Trophoblast cell (in vitro differentiated cells and primary cell): ENCODE measurements at regions not wholly inside any gene's neighbourhood (a gene's known extent, or its start where the extent isn't known, plus 50 kb on each side); places are given as distances from the start of the nearest gene placed in this dataset.

Source experiments
- DNase-seq, 2 donors: peaks; one replicate each; pipeline ENCODE4 v3.0.0-alpha.2; 2016
- H2AFZ ChIP-seq: 2 replicates; pipeline ENCODE4 v1.6.1; 2013; ENCODE audit warnings: low read length, moderate library complexity, mild to moderate bottlenecking; ENCODE audit not compliant: insufficient read depth, poor library complexity
- H2AK5ac ChIP-seq: 2 replicates; pipeline ENCODE4 v1.6.1; 2013; ENCODE audit warnings: mild to moderate bottlenecking, low read length
- H2BK120ac ChIP-seq: 2 replicates; pipeline ENCODE4 v1.6.1; 2013; ENCODE audit warnings: low read length, mild to moderate bottlenecking, moderate library complexity; ENCODE audit not compliant: insufficient read depth, poor library complexity
- H2BK12ac ChIP-seq: 2 replicates; pipeline ENCODE4 v1.6.1; 2013; ENCODE audit warnings: mild to moderate bottlenecking, low read length, moderate library complexity
- H2BK5ac ChIP-seq: 2 replicates; pipeline ENCODE4 v1.6.1; 2013; ENCODE audit warnings: low read length, low read depth, moderate library complexity, mild to moderate bottlenecking; ENCODE audit not compliant: poor library complexity
- H3K14ac ChIP-seq: 2 replicates; pipeline ENCODE4 v1.6.1; 2013; ENCODE audit warnings: mild to moderate bottlenecking, low read length
- H3K18ac ChIP-seq: 2 replicates; pipeline ENCODE4 v1.6.1; 2013; ENCODE audit warnings: mild to moderate bottlenecking, low read length
- H3K23ac ChIP-seq: 2 replicates; pipeline ENCODE4 v1.6.1; 2013; ENCODE audit warnings: low read length
- H3K27ac ChIP-seq: 2 replicates; pipeline ENCODE4 v1.5.1; 2013; ENCODE audit warnings: low read depth, mild to moderate bottlenecking, inconsistent platforms, low read length, moderate library complexity
- H3K27me3 ChIP-seq: 2 replicates; pipeline ENCODE4 v1.6.1; 2013; ENCODE audit warnings: inconsistent platforms, mild to moderate bottlenecking, low read length, moderate library complexity; ENCODE audit not compliant: insufficient read depth
- H3K36me3 ChIP-seq, 2 experiments: 1 replicate in 1 of 2; 2 replicates in 1 of 2; pipeline ENCODE4 v1.6.1; 2013; ENCODE audit warnings: low read length in 2 of 2, mild to moderate bottlenecking in 2 of 2, moderate library complexity in 1 of 2; ENCODE audit not compliant: insufficient read depth in 2 of 2, control insufficient read depth in 1 of 2
- H3K4ac ChIP-seq: 2 replicates; pipeline ENCODE4 v1.6.1; 2013; ENCODE audit warnings: low read depth, mild to moderate bottlenecking, low read length, moderate library complexity
- H3K4me1 ChIP-seq, 2 experiments: 1 replicate in 1 of 2; 2 replicates in 1 of 2; pipeline ENCODE4 v1.6.1; 2013; ENCODE audit warnings: low read length in 2 of 2, mild to moderate bottlenecking in 2 of 2, moderate library complexity in 1 of 2; ENCODE audit not compliant: insufficient read depth in 2 of 2, control insufficient read depth in 1 of 2
- H3K4me2 ChIP-seq: 2 replicates; pipeline ENCODE4 v1.6.1; 2013; ENCODE audit warnings: inconsistent platforms, mild to moderate bottlenecking, low read length, moderate library complexity
- H3K4me3 ChIP-seq: 2 replicates; pipeline ENCODE4 v1.5.1; 2013; ENCODE audit warnings: mild to moderate bottlenecking, low read depth, low read length, inconsistent platforms
- H3K79me1 ChIP-seq: one replicate; pipeline ENCODE4 v1.6.1; 2013; ENCODE audit warnings: low read length
- H3K79me2 ChIP-seq: 2 replicates; pipeline ENCODE4 v1.6.1; 2013; ENCODE audit warnings: low read length, mild to moderate bottlenecking; ENCODE audit not compliant: control insufficient read depth, insufficient read depth, poor library complexity
- H3K9ac ChIP-seq: 2 replicates; pipeline ENCODE4 v1.6.1; 2013; ENCODE audit warnings: mild to moderate bottlenecking, low read length
- H3K9me3 ChIP-seq: 2 replicates; pipeline ENCODE4 v1.6.1; 2013; ENCODE audit warnings: low read depth, mild to moderate bottlenecking, control low read depth, inconsistent platforms, low read length; ENCODE audit not compliant: insufficient read depth
- H4K12ac ChIP-seq: 2 replicates; pipeline ENCODE4 v1.6.1; 2013; ENCODE audit warnings: low read depth, mild to moderate bottlenecking, low read length, moderate library complexity
- H4K8ac ChIP-seq: 2 replicates; pipeline ENCODE4 v1.6.1; 2013; ENCODE audit warnings: low read depth, mild to moderate bottlenecking, low read length, moderate library complexity
- H4K91ac ChIP-seq: one replicate; pipeline ENCODE4 v1.6.1; 2013; ENCODE audit warnings: low read depth, mild to moderate bottlenecking, low read length, moderate library complexity
- WGBS: extraction: QIAGEN DNeasy Blood & Tissue Kit; methylation state at CpG from one replicate; pipeline ENCODE4 v1.1.7; 2013; ENCODE audit warnings: missing lambda C conversion rate; ENCODE audit not compliant: insufficient read length, insufficient coverage; ENCODE audit errors: extremely low coverage; 5-methylcytosine and 5-hydroxymethylcytosine counted together

DNA sequence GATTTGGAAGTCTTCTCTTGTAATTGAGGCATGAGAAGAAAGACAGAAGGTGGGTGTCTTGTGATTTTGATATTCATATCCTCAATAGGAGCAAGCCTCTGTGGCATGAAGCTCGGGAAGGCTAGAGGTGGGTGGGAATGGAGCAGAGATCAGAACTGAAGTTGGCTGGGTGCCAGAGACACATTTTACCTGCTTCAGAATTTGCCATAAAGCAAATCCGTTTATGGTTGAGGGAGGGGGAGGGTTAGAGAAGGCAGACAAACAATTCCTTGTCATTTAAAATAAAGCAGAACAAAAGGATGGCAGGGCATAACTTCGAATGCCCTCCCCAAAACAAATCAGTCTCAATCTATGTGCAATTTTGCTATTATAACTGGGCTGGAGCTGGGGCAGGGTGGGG is 305.9 kb downstream of the KLF5 start:
- H3K14ac ChIP-seq, result no peak overlapping the region
- H3K27me3 ChIP-seq, result no peaks in the 10 kb centered on the region
- no peak overlapping the region for H2AFZ ChIP-seq
- no peaks in the 10 kb centered on the region for H3K36me3 ChIP-seq
- no peak overlapping the region for H3K18ac ChIP-seq
- no peak overlapping the region for H2BK12ac ChIP-seq
- no peak overlapping the region for H2BK120ac ChIP-seq
- H3K27ac ChIP-seq, result no peak overlapping the region
- no peaks in the 10 kb centered on the region for H3K79me1 ChIP-seq
- no peaks in the 10 kb centered on the region for H3K4me1 ChIP-seq
- no peak for DNase-seq
- no peak overlapping the region for H2BK5ac ChIP-seq
- no peak overlapping the region for H4K91ac ChIP-seq
- H3K9me3 ChIP-seq, result no peaks in the 10 kb centered on the region
- no peak overlapping the region for H3K4me3 ChIP-seq
- no peaks in the 10 kb centered on the region for H3K79me2 ChIP-seq
- no CpG with 5 or more reads among the region's 3 CpGs for WGBS
- H3K23ac ChIP-seq, result no peak overlapping the region
- no peak overlapping the region for H3K4me2 ChIP-seq
- H4K12ac ChIP-seq, result no peak overlapping the region
- no peak overlapping the region for H3K4ac ChIP-seq
- H2AK5ac ChIP-seq, result no peak overlapping the region
- H3K9ac ChIP-seq, result no peak overlapping the region
- H4K8ac ChIP-seq, result no peak overlapping the region

DNA sequence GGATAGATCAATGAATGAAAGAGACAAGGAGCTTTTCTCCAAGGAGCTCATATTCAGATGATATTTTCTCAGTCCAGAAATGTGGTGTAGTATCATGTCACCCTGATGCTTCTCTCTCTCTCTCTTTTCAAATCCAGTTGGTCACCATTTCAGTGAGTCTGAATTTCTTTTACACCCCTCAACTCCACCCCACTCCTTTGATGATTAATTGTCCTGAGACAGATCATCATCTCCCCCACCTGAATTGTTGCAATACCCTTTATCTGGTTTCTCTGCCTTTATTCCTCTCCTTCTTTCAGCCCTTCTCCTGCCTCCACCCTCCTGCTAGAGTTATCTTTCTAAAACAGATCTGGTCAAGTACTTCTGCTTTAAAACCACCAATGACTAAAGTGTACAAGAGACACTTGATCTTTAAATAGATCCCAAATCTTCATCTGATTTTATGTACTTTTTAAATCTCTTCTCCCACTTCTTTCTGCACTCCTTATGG is 299.8 kb downstream of the KLF5 start:
- H3K36me3 ChIP-seq, result no peaks in the 10 kb centered on the region
- H3K9ac ChIP-seq, result no peak overlapping the region
- no peak overlapping the region for H3K4ac ChIP-seq
- H3K79me1 ChIP-seq, result no peaks in the 10 kb centered on the region
- no peak overlapping the region for H2BK5ac ChIP-seq
- no peak overlapping the region for H3K18ac ChIP-seq
- no peak overlapping the region for H3K14ac ChIP-seq
- no peak overlapping the region for H3K4me2 ChIP-seq
- H3K4me1 ChIP-seq, result no peaks in the 10 kb centered on the region
- no peak overlapping the region for H4K12ac ChIP-seq
- H2BK12ac ChIP-seq, result no peak overlapping the region
- H4K8ac ChIP-seq, result no peak overlapping the region
- no peak overlapping the region for H2AK5ac ChIP-seq
- H3K4me3 ChIP-seq, result no peak overlapping the region
- H2AFZ ChIP-seq, result no peak overlapping the region
- H4K91ac ChIP-seq, result no peak overlapping the region
- H2BK120ac ChIP-seq, result no peak overlapping the region
- H3K23ac ChIP-seq, result no peak overlapping the region
- no peaks in the 10 kb centered on the region for H3K79me2 ChIP-seq
- DNase-seq, result no peak
- H3K9me3 ChIP-seq, result no peaks in the 10 kb centered on the region
- no peak overlapping the region for H3K27ac ChIP-seq
- H3K27me3 ChIP-seq, result no peaks in the 10 kb centered on the region

DNA sequence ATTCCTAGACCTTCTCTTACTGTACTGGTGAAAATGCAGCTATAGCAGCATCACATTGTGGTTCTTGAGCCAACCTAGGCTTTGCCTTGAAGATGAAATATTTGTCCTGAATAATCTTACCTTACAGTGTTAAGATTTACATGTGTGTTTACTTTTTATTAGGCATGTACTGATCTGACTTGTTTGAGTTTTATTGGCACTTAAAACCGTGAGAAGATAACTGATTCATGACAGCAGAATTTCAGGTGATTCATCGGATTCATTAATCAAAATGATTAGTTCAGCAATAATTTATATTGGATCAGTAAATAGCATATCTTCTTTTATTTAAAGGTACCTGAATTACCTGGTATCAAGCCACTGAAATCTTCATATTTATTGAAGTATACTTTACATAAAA is 296.3 kb downstream of the KLF5 start:
- Histone ChIP-seq H4K8ac (no peak overlapping the region), H2BK12ac (no peak overlapping the region), H3K4me1 (no peaks in the 10 kb centered on the region), H3K36me3 (no peaks in the 10 kb centered on the region), H3K14ac (no peak overlapping the region), H3K4me3 (no peak overlapping the region), H3K23ac (no peak overlapping the region), H3K79me2 (no peaks in the 10 kb centered on the region), H3K27ac (no peak overlapping the region), H2BK5ac (no peak overlapping the region), H3K9ac (no peak overlapping the region), H4K12ac (no peak overlapping the region), H3K27me3 (no peaks in the 10 kb centered on the region), H4K91ac (no peak overlapping the region), H3K4me2 (no peak overlapping the region), H2AFZ (no peak overlapping the region), H3K9me3 (no peaks in the 10 kb centered on the region), H2BK120ac (no peak overlapping the region), H3K18ac (no peak overlapping the region), H3K79me1 (no peaks in the 10 kb centered on the region), H2AK5ac (no peak overlapping the region), H3K4ac (no peak overlapping the region)
- DNase-seq, result no peak
- WGBS, result no CpG with 5 or more reads among the region's 2 CpGs

DNA sequence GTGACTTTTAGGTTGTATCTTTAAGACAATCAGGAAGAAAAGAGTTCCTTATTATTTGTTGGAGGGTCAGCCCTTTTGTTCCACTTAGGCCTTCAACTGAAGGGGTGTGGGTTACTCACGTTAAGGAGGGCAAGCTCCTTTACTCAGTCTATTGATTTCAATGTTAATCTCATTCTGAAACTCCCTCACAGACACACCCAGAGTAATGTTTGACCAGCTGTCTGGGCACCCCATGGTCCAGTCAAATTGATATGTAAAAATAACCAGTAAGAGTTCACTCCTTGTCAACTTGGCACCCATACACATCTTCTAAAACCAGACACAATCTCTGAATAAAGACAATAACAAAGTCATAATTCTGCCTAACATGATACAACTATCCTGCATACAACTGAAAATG is 292.9 kb downstream of the KLF5 start:
- Histone ChIP-seq H3K27ac (no peak overlapping the region), H2BK12ac (no peak overlapping the region), H3K36me3 (no peaks in the 10 kb centered on the region), H3K79me1 (no peaks in the 10 kb centered on the region), H3K79me2 (no peaks in the 10 kb centered on the region), H3K9ac (no peak overlapping the region), H3K18ac (no peak overlapping the region), H3K27me3 (no peaks in the 10 kb centered on the region), H4K8ac (no peak overlapping the region), H2AFZ (no peak overlapping the region), H3K4me3 (no peak overlapping the region), H4K12ac (no peak overlapping the region), H4K91ac (no peak overlapping the region), H2BK120ac (no peak overlapping the region), H2AK5ac (no peak overlapping the region), H3K4me1 (no peaks in the 10 kb centered on the region), H3K4me2 (no peak overlapping the region), H2BK5ac (no peak overlapping the region), H3K23ac (no peak overlapping the region), H3K4ac (no peak overlapping the region), H3K9me3 (no peaks in the 10 kb centered on the region), H3K14ac (no peak overlapping the region)
- no peak for DNase-seq
- no CpG with 5 or more reads among the region's 1 CpG for WGBS
